PC-3 (cell line): ENCODE measurements at regions not wholly inside any gene's neighbourhood (a gene's known extent, or its start where the extent isn't known, plus 50 kb on each side); places are given as distances from the start of the nearest gene placed in this dataset.

Experiments
- ATAC-seq: fragments of 200-7000 bp; cut with Tn5 transposase; 2 replicates; pipeline ENCODE4 v1.9.1; 2020; ENCODE audit warnings: mild to moderate bottlenecking, moderate library complexity
- BruUV-seq: library from RNA; stranded (reverse); fragments of 400-500 nt; replicated peaks from 2 replicates; lab custom pipeline; 2021; lab: Mats Ljungman, UMichigan
- CTCF ChIA-PET: fragments of 300-600 bp; sonication (Branson Sonifier 250); formaldehyde crosslinking; loops from one replicate; lab custom pipeline; 2022; ENCODE audit warnings: antibody characterized with exemption; lab: Charles Lee
- POLR2A ChIA-PET: fragments of 300-600 bp; sonication (Branson Sonifier 250); formaldehyde crosslinking; loops from one replicate; lab custom pipeline; 2022; ENCODE audit warnings: antibody characterized with exemption; ENCODE audit not compliant: unreplicated experiment; lab: Charles Lee
- DNase-seq: peaks from one replicate; pipeline ENCODE4 v3.0.0-alpha.2; 2015
- H2AFZ ChIP-seq: fragments of 300-600 bp; sonication (generic); 2 replicates; pipeline ENCODE4 v1.6.0; 2016; ENCODE audit warnings: antibody characterized with exemption, low read length
- H3F3A ChIP-seq: fragments of 300-600 bp; sonication (generic); one replicate; pipeline ENCODE4 v1.6.0; 2017; ENCODE audit warnings: antibody characterized with exemption, low read length, control low read depth, mild to moderate bottlenecking; ENCODE audit not compliant: unreplicated experiment
- H3K27ac ChIP-seq: fragments of 300-600 bp; sonication (generic); 2 replicates; pipeline ENCODE4 v1.5.1; 2016; ENCODE audit warnings: mild to moderate bottlenecking, low read length
- H3K27me3 ChIP-seq: fragments of 300-600 bp; sonication (generic); 2 replicates; pipeline ENCODE4 v1.6.1; 2016; ENCODE audit warnings: low read length, mixed read lengths
- H3K36me3 ChIP-seq: fragments of 300-600 bp; sonication (generic); 2 replicates; pipeline ENCODE4 v1.6.1; 2016; ENCODE audit warnings: low read depth, mixed run types, low read length, mixed read lengths
- H3K4me1 ChIP-seq: fragments of 300-600 bp; sonication (generic); 2 replicates; pipeline ENCODE4 v1.5.1; 2016; ENCODE audit warnings: low read length; ENCODE audit not compliant: insufficient read depth
- H3K4me2 ChIP-seq: fragments of 300-600 bp; sonication (generic); 2 replicates; pipeline ENCODE4 v1.6.0; 2016; ENCODE audit warnings: low read length
- H3K4me3 ChIP-seq: fragments of 300-600 bp; sonication (generic); 2 replicates; pipeline ENCODE4 v1.5.1; 2016; ENCODE audit warnings: mild to moderate bottlenecking, low read length, mixed read lengths
- H3K79me2 ChIP-seq: fragments of 300-600 bp; sonication (generic); 2 replicates; pipeline ENCODE4 v1.6.1; 2017; ENCODE audit warnings: low read length, mixed read lengths
- H3K9ac ChIP-seq: fragments of 300-600 bp; sonication (generic); 2 replicates; pipeline ENCODE4 v1.6.0; 2016; ENCODE audit warnings: mild to moderate bottlenecking, low read length
- H3K9me2 ChIP-seq: fragments of 300-600 bp; sonication (generic); replicated peaks from 2 replicates; pipeline ENCODE4 v1.6.1; 2016; ENCODE audit warnings: mixed run types, low read length, mixed read lengths
- H3K9me3 ChIP-seq: fragments of 300-600 bp; sonication (generic); 2 replicates; pipeline ENCODE4 v1.6.1; 2016; ENCODE audit warnings: low read length, mixed read lengths
- H4K20me1 ChIP-seq: fragments of 300-600 bp; sonication (generic); 2 replicates; pipeline ENCODE4 v1.6.1; 2016; ENCODE audit warnings: low read length, mixed read lengths
- EZH2 ChIP-seq: fragments of 300-600 bp; sonication (generic); IDR thresholded peaks from one replicate; pipeline ENCODE4 v1.6.1; 2017; ENCODE audit warnings: antibody characterized with exemption, mild to moderate bottlenecking, low read length; ENCODE audit not compliant: unreplicated experiment
- EZH2phosphoT487 ChIP-seq: fragments of 300-600 bp; sonication (generic); IDR thresholded peaks from 2 replicates; pipeline ENCODE4 v1.6.1; 2018; ENCODE audit warnings: mild to moderate bottlenecking, antibody characterized with exemption, low read length, borderline replicate concordance
- intact Hi-C: fragments of 100-400 bp; cut with micrococcal nuclease; formaldehyde crosslinking; loops from 2 replicates; pipeline ENCODE4 v1.9.0; 2023
- TF ChIP-seq, protein P1 (sequence below): fragments of 300-600 bp; sonication (generic); conservative IDR thresholded peaks from 2 replicates; pipeline ENCODE4 v1.5.1; 2017; ENCODE audit warnings: antibody characterized with exemption, low read depth, mild to moderate bottlenecking, low read length

DNA sequence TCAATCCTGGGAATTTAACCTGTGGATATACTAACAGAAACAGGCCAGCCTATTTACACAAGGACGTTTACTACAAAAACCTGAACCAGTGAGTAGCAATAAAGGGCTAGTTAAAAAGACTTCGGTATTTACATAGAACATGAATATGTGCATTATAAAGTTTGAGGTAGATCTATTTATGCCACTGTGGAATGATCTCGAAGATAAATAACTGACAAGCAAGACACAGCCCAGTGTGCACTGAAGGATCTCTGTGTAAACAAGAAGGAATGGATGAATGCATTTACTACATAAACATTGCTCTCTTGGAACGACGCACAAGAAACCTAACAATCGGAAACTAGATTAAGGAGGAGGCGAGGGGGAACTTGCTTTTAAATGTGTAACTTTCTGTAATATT, 132.0 kb upstream of the NSMCE3 start:
- Histone ChIP-seq H3K79me2 (no peaks in the 10 kb centered on the region), H3K4me2 (no peak overlapping the region), H3K27me3 (peaks cover 43% of the 10 kb centered on the region), H3K9me2 (no peaks in the 10 kb centered on the region), H3K9me3 (no peaks in the 10 kb centered on the region), H4K20me1 (no peaks in the 10 kb centered on the region), H3K4me1 (no peaks in the 10 kb centered on the region), H3K9ac (no peak overlapping the region), H2AFZ (no peak overlapping the region), H3K36me3 (no peaks in the 10 kb centered on the region), H3K27ac (no peak overlapping the region), H3F3A (no peaks in the 10 kb centered on the region), H3K4me3 (no peak overlapping the region)
- intact Hi-C loops: no loop called here
- CTCF ChIA-PET: no interaction called here
- TF ChIP-seq, protein P1, sequence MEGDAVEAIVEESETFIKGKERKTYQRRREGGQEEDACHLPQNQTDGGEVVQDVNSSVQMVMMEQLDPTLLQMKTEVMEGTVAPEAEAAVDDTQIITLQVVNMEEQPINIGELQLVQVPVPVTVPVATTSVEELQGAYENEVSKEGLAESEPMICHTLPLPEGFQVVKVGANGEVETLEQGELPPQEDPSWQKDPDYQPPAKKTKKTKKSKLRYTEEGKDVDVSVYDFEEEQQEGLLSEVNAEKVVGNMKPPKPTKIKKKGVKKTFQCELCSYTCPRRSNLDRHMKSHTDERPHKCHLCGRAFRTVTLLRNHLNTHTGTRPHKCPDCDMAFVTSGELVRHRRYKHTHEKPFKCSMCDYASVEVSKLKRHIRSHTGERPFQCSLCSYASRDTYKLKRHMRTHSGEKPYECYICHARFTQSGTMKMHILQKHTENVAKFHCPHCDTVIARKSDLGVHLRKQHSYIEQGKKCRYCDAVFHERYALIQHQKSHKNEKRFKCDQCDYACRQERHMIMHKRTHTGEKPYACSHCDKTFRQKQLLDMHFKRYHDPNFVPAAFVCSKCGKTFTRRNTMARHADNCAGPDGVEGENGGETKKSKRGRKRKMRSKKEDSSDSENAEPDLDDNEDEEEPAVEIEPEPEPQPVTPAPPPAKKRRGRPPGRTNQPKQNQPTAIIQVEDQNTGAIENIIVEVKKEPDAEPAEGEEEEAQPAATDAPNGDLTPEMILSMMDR: no peak
- DNase-seq (no peak), ATAC-seq (peak; percentile 43)
- POLR2A ChIA-PET: no interaction called here
- BruUV-seq: no TSS peak

DNA sequence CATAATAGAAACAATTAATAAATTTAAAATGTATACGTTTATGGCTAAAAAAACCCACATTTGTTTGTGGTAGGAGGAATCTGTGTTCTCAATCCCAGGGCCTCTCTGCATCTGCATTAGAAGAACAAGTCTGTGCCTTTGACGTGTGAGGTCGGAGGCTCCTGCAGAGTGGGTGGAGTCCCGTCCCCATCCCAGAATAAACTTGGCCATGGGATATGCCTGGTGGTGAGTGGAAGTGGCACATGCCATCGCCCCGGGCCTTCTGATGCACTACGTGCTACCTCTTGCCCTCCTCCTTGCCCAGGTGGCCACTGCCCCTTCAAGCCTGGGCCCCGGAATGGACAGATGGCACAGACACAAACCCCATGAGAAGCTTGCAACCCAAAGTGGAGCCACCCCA, 131.1 kb upstream of the NSMCE3 start:
- Histone ChIP-seq H3K27ac (no peak overlapping the region), H3K9me3 (no peaks in the 10 kb centered on the region), H2AFZ (no peak overlapping the region), H3K4me2 (no peak overlapping the region), H3K4me1 (no peaks in the 10 kb centered on the region), H3K27me3 (peaks cover 51% of the 10 kb centered on the region), H3K9me2 (no peaks in the 10 kb centered on the region), H3K79me2 (no peaks in the 10 kb centered on the region), H3K36me3 (no peaks in the 10 kb centered on the region), H3K4me3 (no peak overlapping the region), H3F3A (no peaks in the 10 kb centered on the region), H3K9ac (no peak overlapping the region), H4K20me1 (no peaks in the 10 kb centered on the region)
- no TSS peak for BruUV-seq
- ChIA-PET POLR2A (no interaction called here), CTCF (no interaction called here)
- ATAC-seq (no peak), DNase-seq (no peak)
- TF ChIP-seq EZH2: no peak
- intact Hi-C loops: no loop called here

DNA sequence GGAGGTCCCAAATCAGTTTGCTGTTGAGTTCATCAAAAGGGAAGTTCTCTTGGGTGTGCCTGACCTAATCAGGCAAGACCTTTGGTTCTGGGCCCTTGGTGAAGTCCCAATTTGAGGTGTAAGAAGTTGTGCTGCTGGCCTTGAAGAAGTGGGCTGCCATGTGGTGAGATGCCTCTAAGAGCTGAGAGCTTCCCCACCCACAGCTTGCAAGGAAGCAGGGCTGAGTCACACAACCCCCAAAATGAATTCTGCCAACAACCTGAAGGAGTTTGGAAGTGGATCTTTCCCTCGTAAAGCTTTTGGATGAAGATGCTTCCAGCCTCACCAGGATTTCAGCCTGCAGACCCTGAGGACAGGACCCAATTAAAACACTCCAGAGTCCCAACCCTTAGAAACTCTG, 129.3 kb upstream of the NSMCE3 start:
- Histone ChIP-seq H2AFZ (no peak overlapping the region), H3K4me2 (no peak overlapping the region), H3K9ac (no peak overlapping the region), H3K4me3 (no peak overlapping the region), H4K20me1 (no peaks in the 10 kb centered on the region), H3K9me3 (no peaks in the 10 kb centered on the region), H3K4me1 (no peaks in the 10 kb centered on the region), H3K9me2 (no peaks in the 10 kb centered on the region), H3F3A (no peaks in the 10 kb centered on the region), H3K27me3 (peaks cover 51% of the 10 kb centered on the region), H3K36me3 (no peaks in the 10 kb centered on the region), H3K79me2 (no peaks in the 10 kb centered on the region), H3K27ac (no peak overlapping the region)
- TF ChIP-seq EZH2phosphoT487 (no peak), EZH2 (no peak)
- TF ChIP-seq, protein P1: no peak
- BruUV-seq: no TSS peak
- no peak for ATAC-seq
- ChIA-PET CTCF (no interaction called here), POLR2A (no interaction called here)
- no peak for DNase-seq
- intact Hi-C loops: no loop called here
